GM18861 (cell line): ENCODE measurements at regions not wholly inside any gene's neighbourhood (a gene's known extent, or its start where the extent isn't known, plus 50 kb on each side); places are given as distances from the start of the nearest gene placed in this dataset.
"Not testable (repeated sequence)": the region's sequence is repeated elsewhere in the genome, so short reads cannot be mapped to it uniquely, and the experiment has no call there.

ENCODE experiments used
- ATAC-seq: cut with Tn5 transposase; IDR thresholded peaks from one replicate; pipeline ENCODE4 v1.9.1; 2021; ENCODE audit not compliant: unreplicated experiment

- no peak for ATAC-seq
These were observed 67.0 kb upstream of the EDEM3 start for GRCh38 chr1:184821658-184822057.

- no peak for ATAC-seq
These were observed 66.3 kb upstream of the EDEM3 start for GRCh38 chr1:184820956-184821355.

GRCh38 chr1:184820218-184820750 lies 65.6 kb upstream of the EDEM3 start:
- ATAC-seq = no peak

- no peak for ATAC-seq
These were observed 64.0 kb upstream of the EDEM3 start for GRCh38 chr1:184818646-184819045.

GRCh38 chr1:184817003-184817402 lies 62.3 kb upstream of the EDEM3 start:
- not testable (repeated sequence) for ATAC-seq

- ATAC-seq = no peak
These were observed 59.0 kb upstream of the EDEM3 start for GRCh38 chr1:184813528-184814089.

- ATAC-seq = no peak
These were observed 56.9 kb upstream of the EDEM3 start for GRCh38 chr1:184811439-184812111.

GRCh38 chr1:184810735-184811343 lies 56.2 kb upstream of the EDEM3 start:
- ATAC-seq = no peak

GRCh38 chr1:184806296-184806721 lies 51.7 kb upstream of the EDEM3 start:
- ATAC-seq = no peak

GRCh38 chr1:184805667-184806295 lies 51.1 kb upstream of the EDEM3 start:
- ATAC-seq = peak; percentile 83
